ENCODE measurements at regions not wholly inside any gene's neighbourhood (a gene's known extent, or its start where the extent isn't known, plus 50 kb on each side); places are given as distances from the start of the nearest gene placed in this dataset.

DNA sequence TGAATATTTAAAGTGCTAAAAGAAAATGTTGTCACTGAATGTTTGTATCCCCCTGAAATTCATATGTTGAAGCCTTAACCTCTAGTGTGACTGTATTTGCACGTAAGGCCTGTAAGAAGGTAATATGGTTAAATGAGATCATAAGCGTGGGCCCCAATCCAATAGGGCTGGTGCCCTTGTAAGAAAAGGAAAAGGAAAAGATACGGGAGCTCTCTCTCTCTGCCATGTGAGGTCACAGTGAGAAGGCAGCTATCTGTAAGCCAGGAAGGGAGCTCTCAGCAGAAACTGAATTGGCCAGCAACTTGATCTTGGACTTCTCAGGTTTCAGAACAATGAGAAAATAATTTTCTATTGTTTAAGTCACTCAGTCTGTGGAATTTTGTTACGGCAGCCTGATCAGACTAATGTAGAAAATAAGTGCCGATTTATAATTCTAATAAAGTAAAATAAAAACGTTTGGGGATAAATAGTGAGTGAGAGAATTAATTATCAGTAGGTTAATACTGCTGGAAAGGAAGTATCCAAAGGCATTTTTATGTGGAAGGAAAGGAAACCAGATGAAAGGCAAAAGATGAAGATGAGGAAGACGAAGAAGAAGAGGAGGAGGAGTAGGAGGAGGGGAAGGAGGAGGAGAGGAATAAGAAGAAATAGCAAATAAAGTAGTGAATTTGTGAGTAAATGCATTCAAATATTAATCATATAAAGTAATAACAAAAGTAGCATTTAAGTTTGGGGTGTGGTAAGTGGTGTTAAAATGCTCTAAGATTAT lies 188.5 kb upstream of the KRR1 start (continued):
- TF ChIP-seq MAZ (IDR thresholded peaks at IDR 0.05; ENCODE audit: borderline replicate concordance, low read depth, low read length) = no peak

DNA sequence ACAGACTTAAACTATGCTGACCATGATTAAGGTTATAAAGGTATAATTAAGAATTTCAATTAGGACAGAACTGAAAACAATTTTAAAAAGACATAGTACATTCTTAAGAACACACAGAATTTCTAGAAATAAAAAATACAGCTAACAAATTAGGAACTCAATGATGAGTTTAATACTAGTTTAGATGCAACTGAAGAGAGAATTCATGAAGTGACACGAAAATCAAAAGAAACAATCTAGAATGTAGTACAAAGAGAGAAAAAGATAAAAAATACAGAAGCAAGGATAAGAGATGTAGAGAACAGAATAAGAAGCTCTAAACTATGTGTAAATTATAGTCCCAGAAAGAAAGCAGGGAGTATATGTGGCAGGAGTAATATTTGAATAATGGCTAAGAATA lies 187.8 kb upstream of the KRR1 start:
- in situ Hi-C loops (cut with MboI; ENCODE audit: low sequenced_read_pairs) (loop anchor here (10.0 kb wide), 1 partner anchor 326 kb away; no protein-coding TSS in a partner anchor), intact Hi-C loops (cut with micrococcal nuclease) (no loop called here), dilution Hi-C loops (cut with HindIII; ENCODE audit: low sequenced_read_pairs, unreplicated experiment) (no loop called here)
- ATAC-seq (ENCODE audit: low read depth) = no peak
- ChIA-PET POLR2A (ENCODE audit: unreplicated experiment) (no interaction called here), CTCF (no interaction called here)
- Histone ChIP-seq H3K18ac (ENCODE audit: low read depth, low read length) (no peak overlapping the region), H2AK5ac (ENCODE audit: low read depth, low read length) (no peak overlapping the region), H3K56ac (ENCODE audit: extremely low read depth, insufficient read depth, low read length) (no peak overlapping the region), H2AFZ (replicated peaks; ENCODE audit: low read length, poor library complexity) (no peak overlapping the region), H3K27me3 (ENCODE audit: control insufficient read depth, insufficient read depth, low read length) (no peaks in the 10 kb centered on the region), H3K4me1 (ENCODE audit: control insufficient read depth, insufficient read depth, low read length) (no peaks in the 10 kb centered on the region), H3K14ac (replicated peaks; ENCODE audit: low read depth, low read length) (no peak overlapping the region), H4K8ac (ENCODE audit: low read depth in 2 of 2, low read length in 2 of 2) (no peak overlapping the region), H3K4ac (ENCODE audit: low read depth, low read length) (no peak overlapping the region), H3K9me3 (ENCODE audit: control insufficient read depth, insufficient read depth, low read length) (no peaks in the 10 kb centered on the region), H4K91ac (ENCODE audit: insufficient read depth, low read depth, low read length) (no peak overlapping the region), H4K20me1 (ENCODE audit: insufficient read depth, low read length) (no peaks in the 10 kb centered on the region), H2BK120ac (ENCODE audit: low read depth, low read length) (no peak overlapping the region), H3K79me1 (ENCODE audit: low read depth in 1 of 2, low read length in 2 of 2) (no peaks in the 10 kb centered on the region), H3K4me3 (ENCODE audit: insufficient read depth, low read depth, low read length) (no peak overlapping the region), H3K23ac (ENCODE audit: low read depth, low read length) (no peak overlapping the region), H2BK5ac (ENCODE audit: low read depth, low read length, poor library complexity, severe bottlenecking) (no peak overlapping the region), H3K4me2 (ENCODE audit: low read depth, low read length) (no peak overlapping the region), H2BK15ac (ENCODE audit: low read depth, low read length) (no peak overlapping the region), H4K5ac (ENCODE audit: low read depth, low read length) (no peak overlapping the region), H3K9ac (ENCODE audit: low read depth, low read length) (no peak overlapping the region), H2BK20ac (ENCODE audit: low read depth, low read length) (no peak overlapping the region), H3K36me3 (ENCODE audit: control insufficient read depth, insufficient read depth, low read length) (peaks cover 1% of the 10 kb centered on the region; the same call in 1 of the 2 replicates), H3K27ac (ENCODE audit: insufficient read depth, low read length) (no peak overlapping the region), H2AK9ac (replicated peaks; ENCODE audit: low read depth, low read length, poor library complexity) (no peak overlapping the region), H3K9me1 (ENCODE audit: insufficient read depth, low read length) (no peaks in the 10 kb centered on the region)
- WGBS, 2 experiments (ENCODE audit: extremely low coverage in 2 of 2, insufficient read length in 1 of 2) = no CpG with 5 or more reads among the region's 1 CpG
- TF ChIP-seq MAZ (IDR thresholded peaks at IDR 0.05; ENCODE audit: borderline replicate concordance, low read depth, low read length) = no peak
- no peak for TF ChIP-seq NFE2L2 (IDR thresholded peaks at IDR 0.05; ENCODE audit: low read depth, low read length)
- no TSS peak for BruUV-seq (replicated peaks)
- no peak for DNase-seq
